ENCODE measurements at regions not wholly inside any gene's neighbourhood (a gene's known extent, or its start where the extent isn't known, plus 50 kb on each side); places are given as distances from the start of the nearest gene placed in this dataset.

DNA sequence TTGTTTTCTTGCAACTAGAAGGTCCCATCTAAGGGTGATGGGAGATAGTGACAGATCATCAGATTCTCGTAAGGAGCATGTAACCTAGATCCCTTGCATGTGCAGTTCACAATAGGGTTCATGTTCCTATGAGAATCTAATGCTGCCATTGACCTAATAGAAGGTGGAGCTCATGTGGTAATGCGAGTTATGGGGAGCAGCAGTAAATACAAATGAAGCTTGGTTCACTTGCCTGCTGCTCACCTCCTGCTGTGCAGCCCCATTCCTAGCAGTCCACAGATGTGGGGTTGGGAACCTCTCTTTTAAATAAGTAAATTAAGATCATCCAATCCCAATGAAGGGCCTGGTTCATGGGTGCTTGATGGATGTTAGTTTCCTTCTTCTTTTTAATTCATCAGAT, 148.7 kb upstream of the ATP1B1 start:
- H3K9me3 ChIP-seq (ENCODE audit: low read depth, low read length, poor library complexity, severe bottlenecking) = no peaks in the 10 kb centered on the region
- H3K27me3 ChIP-seq (replicated peaks; ENCODE audit: insufficient read depth, low read depth, low read length, poor library complexity) = no peaks in the 10 kb centered on the region
- no peak for TF ChIP-seq EZH2 (IDR thresholded peaks at IDR 0.05; ENCODE audit: borderline replicate concordance, low read depth, low read length, poor library complexity, severe bottlenecking)
- TF ChIP-seq, protein P1, sequence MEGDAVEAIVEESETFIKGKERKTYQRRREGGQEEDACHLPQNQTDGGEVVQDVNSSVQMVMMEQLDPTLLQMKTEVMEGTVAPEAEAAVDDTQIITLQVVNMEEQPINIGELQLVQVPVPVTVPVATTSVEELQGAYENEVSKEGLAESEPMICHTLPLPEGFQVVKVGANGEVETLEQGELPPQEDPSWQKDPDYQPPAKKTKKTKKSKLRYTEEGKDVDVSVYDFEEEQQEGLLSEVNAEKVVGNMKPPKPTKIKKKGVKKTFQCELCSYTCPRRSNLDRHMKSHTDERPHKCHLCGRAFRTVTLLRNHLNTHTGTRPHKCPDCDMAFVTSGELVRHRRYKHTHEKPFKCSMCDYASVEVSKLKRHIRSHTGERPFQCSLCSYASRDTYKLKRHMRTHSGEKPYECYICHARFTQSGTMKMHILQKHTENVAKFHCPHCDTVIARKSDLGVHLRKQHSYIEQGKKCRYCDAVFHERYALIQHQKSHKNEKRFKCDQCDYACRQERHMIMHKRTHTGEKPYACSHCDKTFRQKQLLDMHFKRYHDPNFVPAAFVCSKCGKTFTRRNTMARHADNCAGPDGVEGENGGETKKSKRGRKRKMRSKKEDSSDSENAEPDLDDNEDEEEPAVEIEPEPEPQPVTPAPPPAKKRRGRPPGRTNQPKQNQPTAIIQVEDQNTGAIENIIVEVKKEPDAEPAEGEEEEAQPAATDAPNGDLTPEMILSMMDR (conservative IDR thresholded peaks at IDR 0.05; ENCODE audit: low read depth, low read length) = no peak
- BruUV-seq (replicated peaks) = no TSS peak
- POLR2A ChIA-PET (ENCODE audit: low non-redundant PET) = no interaction called here
- no peak for DNase-seq (ENCODE audit: low spot score)
- CTCF ChIA-PET = no interaction called here
- H3K4me1 ChIP-seq (ENCODE audit: insufficient read depth, low read length, poor library complexity, severe bottlenecking) = no peaks in the 10 kb centered on the region
- H3K4me3 ChIP-seq (ENCODE audit: low read depth, low read length, poor library complexity, severe bottlenecking) = no peak overlapping the region
- intact Hi-C loops (cut with micrococcal nuclease; ENCODE audit: unreplicated experiment) = no loop called here
- H3K27ac ChIP-seq (ENCODE audit: low read depth, low read length, poor library complexity, severe bottlenecking) = no peak overlapping the region
- H3K36me3 ChIP-seq (ENCODE audit: insufficient read depth, low read length, poor library complexity, severe bottlenecking) = no peaks in the 10 kb centered on the region

DNA sequence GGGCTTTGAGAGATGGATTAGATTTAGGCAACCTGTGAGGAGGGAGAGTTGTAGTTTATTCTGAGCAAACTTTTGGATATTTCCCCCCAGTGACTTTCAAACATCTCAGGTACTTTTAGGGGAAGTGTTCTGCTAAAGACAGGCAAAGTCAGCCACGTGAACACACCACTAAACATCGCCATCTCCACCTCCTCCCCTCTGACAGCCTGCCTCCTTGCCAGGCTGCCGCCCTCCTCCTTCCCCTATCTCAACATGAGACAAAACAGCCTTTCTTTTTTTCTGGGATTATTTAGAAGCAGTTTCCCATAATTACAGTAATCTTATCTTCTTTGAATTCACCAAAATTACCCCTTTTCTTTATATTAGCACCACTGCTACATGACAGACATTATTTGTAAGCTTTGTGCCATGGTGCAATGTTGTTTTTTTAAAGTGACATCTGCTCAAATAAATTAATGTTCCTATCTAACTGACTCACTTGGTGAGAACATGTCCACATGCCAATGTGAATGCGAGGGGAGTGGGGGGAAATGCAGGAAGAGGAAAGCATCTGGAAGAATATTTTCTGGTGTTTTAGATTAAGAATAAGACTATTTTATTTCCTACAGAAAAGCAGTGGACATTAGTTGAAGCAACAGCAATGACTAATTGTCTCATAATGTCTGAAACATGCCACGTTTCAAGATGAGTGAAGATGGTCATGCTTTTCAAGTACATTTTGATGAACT, 147.8 kb upstream of the ATP1B1 start:
- no TSS peak for BruUV-seq (replicated peaks)
- no peak for DNase-seq (ENCODE audit: low spot score)
- CTCF ChIA-PET = no interaction called here
- Histone ChIP-seq H3K9me3 (ENCODE audit: low read depth, low read length, poor library complexity, severe bottlenecking) (no peaks in the 10 kb centered on the region), H3K4me1 (ENCODE audit: insufficient read depth, low read length, poor library complexity, severe bottlenecking) (no peaks in the 10 kb centered on the region), H3K36me3 (ENCODE audit: insufficient read depth, low read length, poor library complexity, severe bottlenecking) (no peaks in the 10 kb centered on the region), H3K27me3 (replicated peaks; ENCODE audit: insufficient read depth, low read depth, low read length, poor library complexity) (no peaks in the 10 kb centered on the region), H3K4me3 (ENCODE audit: low read depth, low read length, poor library complexity, severe bottlenecking) (no peak overlapping the region), H3K27ac (ENCODE audit: low read depth, low read length, poor library complexity, severe bottlenecking) (no peak overlapping the region)
- POLR2A ChIA-PET (ENCODE audit: low non-redundant PET) = no interaction called here
- TF ChIP-seq, protein P1 (conservative IDR thresholded peaks at IDR 0.05; ENCODE audit: low read depth, low read length) = no peak
- TF ChIP-seq EZH2 (IDR thresholded peaks at IDR 0.05; ENCODE audit: borderline replicate concordance, low read depth, low read length, poor library complexity, severe bottlenecking) = no peak
- intact Hi-C loops (cut with micrococcal nuclease; ENCODE audit: unreplicated experiment) = no loop called here

DNA sequence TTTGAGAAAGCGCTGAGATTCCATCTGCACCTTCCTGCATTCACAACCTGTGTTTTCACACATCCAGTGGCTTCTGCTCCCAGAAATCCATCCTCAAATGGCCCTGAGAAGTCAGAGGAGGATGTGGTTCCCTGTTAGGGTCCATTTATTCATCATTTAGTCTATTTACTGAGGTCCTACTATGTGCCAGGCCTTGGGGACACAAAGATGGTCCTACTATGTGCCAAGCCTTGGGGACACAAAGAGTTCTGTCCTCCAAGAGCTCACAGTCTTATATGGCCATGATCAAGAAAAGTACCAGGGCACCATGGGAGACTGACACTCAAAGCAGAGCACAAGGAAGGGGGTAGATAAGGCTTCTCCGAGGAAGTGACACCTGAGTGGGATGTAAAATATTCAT, 147.1 kb upstream of the ATP1B1 start:
- intact Hi-C loops (cut with micrococcal nuclease; ENCODE audit: unreplicated experiment) = no loop called here
- no peak overlapping the region for H3K4me3 ChIP-seq (ENCODE audit: low read depth, low read length, poor library complexity, severe bottlenecking)
- CTCF ChIA-PET = no interaction called here
- H3K27ac ChIP-seq (ENCODE audit: low read depth, low read length, poor library complexity, severe bottlenecking) = no peak overlapping the region
- H3K9me3 ChIP-seq (ENCODE audit: low read depth, low read length, poor library complexity, severe bottlenecking) = no peaks in the 10 kb centered on the region
- no peaks in the 10 kb centered on the region for H3K4me1 ChIP-seq (ENCODE audit: insufficient read depth, low read length, poor library complexity, severe bottlenecking)
- TF ChIP-seq, protein P1 (conservative IDR thresholded peaks at IDR 0.05; ENCODE audit: low read depth, low read length) = no peak
- TF ChIP-seq EZH2 (IDR thresholded peaks at IDR 0.05; ENCODE audit: borderline replicate concordance, low read depth, low read length, poor library complexity, severe bottlenecking) = no peak
- BruUV-seq (replicated peaks) = no TSS peak
- no peaks in the 10 kb centered on the region for H3K36me3 ChIP-seq (ENCODE audit: insufficient read depth, low read length, poor library complexity, severe bottlenecking)
- POLR2A ChIA-PET (ENCODE audit: low non-redundant PET) = no interaction called here
- H3K27me3 ChIP-seq (replicated peaks; ENCODE audit: insufficient read depth, low read depth, low read length, poor library complexity) = no peaks in the 10 kb centered on the region
- DNase-seq (ENCODE audit: low spot score) = no peak
